H9 (cell line): ENCODE measurements at regions not wholly inside any gene's neighbourhood (a gene's known extent, or its start where the extent isn't known, plus 50 kb on each side); places are given as distances from the start of the nearest gene placed in this dataset.

Source experiments
- DNase-seq: peaks from one replicate; pipeline ENCODE4 v3.0.0-alpha.2; 2017
- H2AFZ ChIP-seq: one replicate; pipeline ENCODE4 v1.6.1; 2013; ENCODE audit warnings: mild to moderate bottlenecking, low read length, control low read depth, moderate library complexity
- H2AK5ac ChIP-seq: 2 replicates; pipeline ENCODE4 v1.6.1; 2013; ENCODE audit warnings: low read length, control low read depth, mixed read lengths; ENCODE audit not compliant: insufficient read length
- H2BK120ac ChIP-seq: one replicate; pipeline ENCODE4 v1.6.1; 2013; ENCODE audit warnings: low read depth, mild to moderate bottlenecking, low read length, control low read depth, inconsistent platforms; ENCODE audit not compliant: poor library complexity, severe bottlenecking
- H2BK12ac ChIP-seq: 2 replicates; pipeline ENCODE4 v1.6.1; 2013; ENCODE audit warnings: low read length, control low read depth, mixed read lengths, low read depth; ENCODE audit not compliant: insufficient read length
- H2BK15ac ChIP-seq: 2 replicates; pipeline ENCODE4 v1.6.1; 2013; ENCODE audit warnings: low read depth, low read length, control low read depth
- H2BK20ac ChIP-seq: one replicate; pipeline ENCODE4 v1.6.1; 2013; ENCODE audit warnings: low read depth, mild to moderate bottlenecking, low read length, control low read depth, inconsistent platforms; ENCODE audit not compliant: poor library complexity, severe bottlenecking
- H2BK5ac ChIP-seq: 2 replicates; pipeline ENCODE4 v1.6.1; 2013; ENCODE audit warnings: low read length, control low read depth, mixed read lengths; ENCODE audit not compliant: insufficient read length
- H3K14ac ChIP-seq: 2 replicates; pipeline ENCODE4 v1.6.1; 2013; ENCODE audit warnings: low read length, control low read depth; ENCODE audit not compliant: insufficient read depth
- H3K18ac ChIP-seq: 2 replicates; pipeline ENCODE4 v1.6.1; 2013; ENCODE audit warnings: low read depth, mild to moderate bottlenecking, mixed read lengths, low read length, control low read depth; ENCODE audit not compliant: insufficient read length
- H3K23ac ChIP-seq: 2 replicates; pipeline ENCODE4 v1.6.1; 2013; ENCODE audit warnings: low read length, control low read depth, mixed read lengths, low read depth; ENCODE audit not compliant: insufficient read length
- H3K23me2 ChIP-seq: 2 replicates; pipeline ENCODE4 v1.6.1; 2013; ENCODE audit warnings: low read depth, mild to moderate bottlenecking, mixed read lengths, low read length, control low read depth; ENCODE audit not compliant: insufficient read length, poor library complexity, severe bottlenecking
- H3K27ac ChIP-seq: 2 replicates; pipeline ENCODE4 v1.5.1; 2013; ENCODE audit warnings: low read length, control low read depth, mixed read lengths, low read depth; ENCODE audit not compliant: insufficient read length
- H3K27me3 ChIP-seq: 2 replicates; pipeline ENCODE4 v1.6.1; 2013; ENCODE audit warnings: low read length, control low read depth, inconsistent platforms; ENCODE audit not compliant: insufficient read depth
- H3K4ac ChIP-seq: 2 replicates; pipeline ENCODE4 v1.6.1; 2013; ENCODE audit warnings: low read depth, mild to moderate bottlenecking, control low read depth, inconsistent platforms, low read length, moderate library complexity
- H3K4me1 ChIP-seq: 2 replicates; pipeline ENCODE4 v1.6.1; 2013; ENCODE audit warnings: low read length, control low read depth, inconsistent platforms; ENCODE audit not compliant: insufficient read depth
- H3K4me2 ChIP-seq: 2 replicates; pipeline ENCODE4 v1.6.1; 2013; ENCODE audit warnings: low read length, control low read depth, mixed read lengths; ENCODE audit not compliant: insufficient read length, insufficient read depth
- H3K56ac ChIP-seq: 2 replicates; pipeline ENCODE4 v1.6.1; 2013; ENCODE audit warnings: low read depth, mild to moderate bottlenecking, mixed read lengths, low read length, control low read depth; ENCODE audit not compliant: insufficient read length
- H3K79me1 ChIP-seq: 2 replicates; pipeline ENCODE4 v1.6.1; 2013; ENCODE audit warnings: low read depth, mild to moderate bottlenecking, moderate library complexity, low read length, control low read depth, inconsistent platforms; ENCODE audit not compliant: insufficient read depth, poor library complexity, severe bottlenecking
- H3K79me2 ChIP-seq: 2 replicates; pipeline ENCODE4 v1.6.1; 2013; ENCODE audit warnings: low read length, control low read depth, inconsistent platforms; ENCODE audit not compliant: insufficient read depth
- H3K9ac ChIP-seq: 2 replicates; pipeline ENCODE4 v1.6.1; 2013; ENCODE audit warnings: low read length, control low read depth, mixed read lengths; ENCODE audit not compliant: insufficient read length; ENCODE audit errors: extremely low read depth
- H3K9me3 ChIP-seq: one replicate; pipeline ENCODE4 v1.6.1; 2013; ENCODE audit warnings: low read depth, low read length, inconsistent platforms; ENCODE audit not compliant: control insufficient read depth
- H3T11ph ChIP-seq: one replicate; pipeline ENCODE4 v1.6.1; 2013; ENCODE audit warnings: mild to moderate bottlenecking, low read length, control low read depth, inconsistent platforms
- H4K20me1 ChIP-seq: one replicate; pipeline ENCODE4 v1.6.1; 2013; ENCODE audit not compliant: control insufficient read depth, insufficient read length, insufficient read depth
- H4K5ac ChIP-seq: 2 replicates; pipeline ENCODE4 v1.6.1; 2013; ENCODE audit warnings: low read depth, mild to moderate bottlenecking, mixed read lengths, low read length, control low read depth; ENCODE audit not compliant: insufficient read length
- H4K8ac ChIP-seq: replicated peaks from 2 replicates; pipeline ENCODE4 v1.6.1; 2013; ENCODE audit warnings: low read length, control low read depth, mixed read lengths, low read depth; ENCODE audit not compliant: insufficient read length
- H4K91ac ChIP-seq: 2 replicates; pipeline ENCODE4 v1.6.1; 2013; ENCODE audit warnings: low read depth, mild to moderate bottlenecking, moderate library complexity, mixed read lengths, low read length, control low read depth; ENCODE audit not compliant: insufficient read length
- H3K27ac Mint-ChIP-seq, 3 experiments: 2 replicates in 2 of 3; 3 replicates in 1 of 3; pipeline ENCODE4 v1.8.0; 2020 to 2021; ENCODE audit warnings: mixed read lengths in 3 of 3, mild to moderate bottlenecking in 1 of 3, moderate library complexity in 1 of 3
- H3K27me3 Mint-ChIP-seq: 2 replicates; pipeline ENCODE4 v1.8.0; 2021; ENCODE audit warnings: low read depth, mild to moderate bottlenecking, moderate library complexity, mixed read lengths
- H3K36me3 Mint-ChIP-seq, 3 experiments: 2 replicates in 2 of 3; 3 replicates in 1 of 3; pipeline ENCODE4 v1.8.0; 2020 to 2021; ENCODE audit warnings: low read depth in 3 of 3, mixed read lengths in 3 of 3; ENCODE audit not compliant: insufficient read depth in 1 of 3
- H3K4me1 Mint-ChIP-seq, 2 experiments: 2 replicates each; pipeline ENCODE4 v1.8.0; 2020; ENCODE audit warnings: mixed read lengths in 2 of 2
- H3K4me3 Mint-ChIP-seq, 2 experiments: 2 replicates in 1 of 2; 3 replicates in 1 of 2; pipeline ENCODE4 v1.8.0; 2020 to 2021; ENCODE audit warnings: mild to moderate bottlenecking in 2 of 2, mixed read lengths in 2 of 2, moderate library complexity in 1 of 2
- H3K9me3 Mint-ChIP-seq, 2 experiments: 2 replicates in 1 of 2; 3 replicates in 1 of 2; pipeline ENCODE4 v1.8.0; 2020; ENCODE audit warnings: mild to moderate bottlenecking in 2 of 2, mixed read lengths in 2 of 2, moderate library complexity in 1 of 2
- WGBS: extraction: QIAGEN DNeasy Blood & Tissue Kit; methylation state at CpG from one replicate; pipeline ENCODE4 v1.1.7; 2013; ENCODE audit warnings: missing lambda C conversion rate, low lambda C conversion rate, mixed read lengths; ENCODE audit not compliant: insufficient read length; ENCODE audit errors: extremely low coverage; 5-methylcytosine and 5-hydroxymethylcytosine counted together
- TF ChIP-seq, protein P1 (sequence below): fragments of 200-600 bp; sonication (generic); conservative IDR thresholded peaks from 3 replicates; pipeline ENCODE4 v1.8.0; 2021; ENCODE audit warnings: antibody characterized with exemption, mild to moderate bottlenecking

DNA sequence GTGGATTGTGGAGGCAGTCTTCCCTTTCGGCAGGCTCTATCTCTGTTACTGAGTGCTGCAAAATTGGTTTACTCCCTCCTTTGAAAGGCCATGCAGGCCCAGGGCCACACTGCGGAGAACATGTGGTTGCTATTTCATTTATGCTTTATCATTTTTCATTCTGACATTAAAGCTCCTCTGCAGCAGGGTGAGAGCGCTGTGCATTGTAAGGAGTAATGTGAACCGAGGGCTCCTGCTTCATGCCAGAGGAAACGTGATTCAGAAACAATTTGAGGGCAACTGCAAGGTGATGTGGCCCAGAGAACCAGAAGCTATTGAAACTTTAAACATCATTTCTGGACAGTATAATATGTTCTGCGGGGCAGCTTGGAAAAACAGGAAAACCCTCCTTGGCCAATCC, 341.6 kb upstream of the NT5C1B start:
- Histone ChIP-seq H3K18ac (no peak overlapping the region), H2BK20ac (no peak overlapping the region), H4K91ac (no peak overlapping the region), H3K56ac (no peak overlapping the region), H3K9ac (no peak overlapping the region), H3K4me1 (no peaks in the 10 kb centered on the region), H3K27me3 (no peaks in the 10 kb centered on the region), H2BK120ac (no peak overlapping the region), H2AFZ (no peak overlapping the region), H3K79me2 (no peaks in the 10 kb centered on the region), H3K4ac (no peak overlapping the region), H3K27ac (no peak overlapping the region), H4K8ac (no peak overlapping the region), H4K5ac (no peak overlapping the region), H3K9me3 (no peaks in the 10 kb centered on the region), H2BK15ac (no peak overlapping the region), H3T11ph (no peak overlapping the region), H3K23me2 (no peaks in the 10 kb centered on the region), H2BK5ac (no peak overlapping the region), H2AK5ac (no peak overlapping the region), H3K4me2 (no peak overlapping the region), H3K23ac (no peak overlapping the region), H4K20me1 (no peaks in the 10 kb centered on the region), H3K14ac (no peak overlapping the region; the same call in 1 of the 2 replicates), H2BK12ac (no peak overlapping the region), H3K79me1 (no peaks in the 10 kb centered on the region)
- Mint-ChIP-seq H3K9me3 (peaks cover 3 to 5% of the 10 kb centered on the region in 2 experiments), H3K4me3 (no peak overlapping the region), H3K36me3 (peaks cover 0 to 5% (median 2%) of the 10 kb centered on the region in 3 experiments; a peak in 4 of 7 replicates), H3K4me1 (peaks cover 7 to 10% of the 10 kb centered on the region in 2 experiments), H3K27ac (peak overlapping the region in 1 of 3 experiments; percentile 5; a peak in 1 of 7 replicates), H3K27me3 (no peaks in the 10 kb centered on the region)
- no CpG with 5 or more reads among the region's 6 CpGs for WGBS
- TF ChIP-seq, protein P1, sequence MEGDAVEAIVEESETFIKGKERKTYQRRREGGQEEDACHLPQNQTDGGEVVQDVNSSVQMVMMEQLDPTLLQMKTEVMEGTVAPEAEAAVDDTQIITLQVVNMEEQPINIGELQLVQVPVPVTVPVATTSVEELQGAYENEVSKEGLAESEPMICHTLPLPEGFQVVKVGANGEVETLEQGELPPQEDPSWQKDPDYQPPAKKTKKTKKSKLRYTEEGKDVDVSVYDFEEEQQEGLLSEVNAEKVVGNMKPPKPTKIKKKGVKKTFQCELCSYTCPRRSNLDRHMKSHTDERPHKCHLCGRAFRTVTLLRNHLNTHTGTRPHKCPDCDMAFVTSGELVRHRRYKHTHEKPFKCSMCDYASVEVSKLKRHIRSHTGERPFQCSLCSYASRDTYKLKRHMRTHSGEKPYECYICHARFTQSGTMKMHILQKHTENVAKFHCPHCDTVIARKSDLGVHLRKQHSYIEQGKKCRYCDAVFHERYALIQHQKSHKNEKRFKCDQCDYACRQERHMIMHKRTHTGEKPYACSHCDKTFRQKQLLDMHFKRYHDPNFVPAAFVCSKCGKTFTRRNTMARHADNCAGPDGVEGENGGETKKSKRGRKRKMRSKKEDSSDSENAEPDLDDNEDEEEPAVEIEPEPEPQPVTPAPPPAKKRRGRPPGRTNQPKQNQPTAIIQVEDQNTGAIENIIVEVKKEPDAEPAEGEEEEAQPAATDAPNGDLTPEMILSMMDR = no peak
- no peak for DNase-seq
